ENCODE measurements at regions not wholly inside any gene's neighbourhood (a gene's known extent, or its start where the extent isn't known, plus 50 kb on each side); places are given as distances from the start of the nearest gene placed in this dataset.
"Not testable (repeated sequence)": the region's sequence is repeated elsewhere in the genome, so short reads cannot be mapped to it uniquely, and the experiment has no call there.

- DNase-seq, result no peak
These were observed 119.2 kb downstream of the KLF5 start for GRCh38 chr13:73177916-73178565.

- DNase-seq, result no peak
These were observed 118.2 kb downstream of the KLF5 start for GRCh38 chr13:73177017-73177416.

GRCh38 chr13:73174521-73175010, 115.8 kb downstream of the KLF5 start:
- no peak for DNase-seq

GRCh38 chr13:73173279-73173811, 114.5 kb downstream of the KLF5 start:
- DNase-seq, result no peak

- DNase-seq, result no peak
These were observed 113.1 kb downstream of the KLF5 start for GRCh38 chr13:73171926-73172325.

GRCh38 chr13:73171271-73171682, 112.5 kb downstream of the KLF5 start:
- no peak for DNase-seq

GRCh38 chr13:73169971-73170370, 111.2 kb downstream of the KLF5 start:
- no peak for DNase-seq

GRCh38 chr13:73168953-73169401, 110.2 kb downstream of the KLF5 start:
- DNase-seq, result no peak

- no peak for DNase-seq
These were observed 109.6 kb downstream of the KLF5 start for GRCh38 chr13:73168226-73168952.

GRCh38 chr13:73167028-73167820, 108.4 kb downstream of the KLF5 start:
- no peak for DNase-seq

GRCh38 chr13:73166204-73166603, 107.4 kb downstream of the KLF5 start:
- DNase-seq, result no peak

- DNase-seq, result no peak
These were observed 104.4 kb downstream of the KLF5 start for GRCh38 chr13:73162912-73163911.

- not testable (repeated sequence) for DNase-seq
These were observed 101.7 kb downstream of the KLF5 start for GRCh38 chr13:73160371-73161031.

GRCh38 chr13:73158851-73159250, 100.0 kb downstream of the KLF5 start:
- DNase-seq, result no peak

GRCh38 chr13:73157031-73157430, 98.2 kb downstream of the KLF5 start:
- no peak for DNase-seq

GRCh38 chr13:73146707-73147106, 87.9 kb downstream of the KLF5 start:
- no peak for DNase-seq

- DNase-seq, result no peak
These were observed 83.3 kb downstream of the KLF5 start for GRCh38 chr13:73142071-73142470.

- no peak for DNase-seq
These were observed 82.5 kb downstream of the KLF5 start for GRCh38 chr13:73141292-73141771.

- DNase-seq, result no peak
These were observed 82.0 kb downstream of the KLF5 start for GRCh38 chr13:73140801-73141200.

GRCh38 chr13:73138638-73139491, 80.1 kb downstream of the KLF5 start:
- DNase-seq, result no peak
